Liver (tissue), 8 donors: ENCODE measurements at regions not wholly inside any gene's neighbourhood (a gene's known extent, or its start where the extent isn't known, plus 50 kb on each side); places are given as distances from the start of the nearest gene placed in this dataset.

Source experiments
- DNase-seq: peaks from one replicate; pipeline ENCODE4 v3.0.0-alpha.2; 2017; ENCODE audit warnings: low spot score
- H3K27ac ChIP-seq, 2 donors: one replicate each; pipeline ENCODE4 v1.7.0; 2013; ENCODE audit warnings: inconsistent platforms in 2 of 2, low read length in 2 of 2, control low read depth in 1 of 2, low read depth in 1 of 2, mild to moderate bottlenecking in 1 of 2
- H3K27me3 ChIP-seq, 4 donors: one replicate each; pipeline versions ENCODE4 v1.6.1 to v1.7.0; 2013; ENCODE audit warnings: low read length in 3 of 4, inconsistent platforms in 1 of 4, mild to moderate bottlenecking in 1 of 4, moderate library complexity in 1 of 4; ENCODE audit not compliant: control insufficient read depth in 4 of 4, insufficient read depth in 4 of 4
- H3K36me3 ChIP-seq, 4 donors: one replicate each; pipeline versions ENCODE4 v1.6.1 to v1.7.0; 2013; ENCODE audit warnings: low read length in 3 of 4, mild to moderate bottlenecking in 3 of 4, low read depth in 1 of 4, moderate library complexity in 1 of 4; ENCODE audit not compliant: control insufficient read depth in 4 of 4, insufficient read depth in 3 of 4
- H3K4me1 ChIP-seq, 4 donors: one replicate each; pipeline versions ENCODE4 v1.6.1 to v1.7.0; 2013; ENCODE audit warnings: low read length in 3 of 4, mild to moderate bottlenecking in 3 of 4, moderate library complexity in 1 of 4; ENCODE audit not compliant: control insufficient read depth in 4 of 4, insufficient read depth in 4 of 4
- H3K4me3 ChIP-seq, 3 donors: one replicate each; pipeline versions ENCODE4 v1.6.1 to v1.7.0; 2013; ENCODE audit warnings: low read length in 3 of 3, control low read depth in 1 of 3, low read depth in 1 of 3, mild to moderate bottlenecking in 1 of 3
- H3K9ac ChIP-seq, 2 donors: one replicate each; pipeline ENCODE4 v1.7.0; 2013; ENCODE audit warnings: low read length in 2 of 2, mild to moderate bottlenecking in 2 of 2, moderate library complexity in 2 of 2, control low read depth in 1 of 2, low read depth in 1 of 2
- H3K9me3 ChIP-seq, 4 donors: one replicate each; pipeline versions ENCODE4 v1.6.1 to v1.7.0; 2013; ENCODE audit warnings: low read length in 3 of 4; ENCODE audit not compliant: control insufficient read depth in 4 of 4
- ATF3 ChIP-seq: IDR thresholded peaks from 2 replicates; pipeline ENCODE4 v1.6.1; 2016; ENCODE audit warnings: antibody characterized with exemption
- CTCF ChIP-seq: fragments of 150-350 bp; IDR thresholded peaks from 2 replicates; pipeline ENCODE4 v1.5.1; 2017; ENCODE audit warnings: improper control_type of control experiment, low read depth, low read length; ENCODE audit not compliant: missing input control
- EGR1 ChIP-seq, 2 donors: IDR thresholded peaks; 2 replicates each; pipeline ENCODE4 v1.6.1; 2016 to 2018; ENCODE audit warnings: antibody characterized with exemption in 2 of 2, low read depth in 2 of 2
- FOXA2 ChIP-seq: IDR thresholded peaks from 2 replicates; pipeline ENCODE4 v1.6.1; 2016; ENCODE audit warnings: antibody characterized with exemption
- GABPA ChIP-seq, 2 donors: IDR thresholded peaks in 1 of 2; conservative IDR thresholded peaks in 1 of 2; 2 replicates each; pipeline ENCODE4 v1.6.1; 2016; ENCODE audit warnings: antibody characterized with exemption in 2 of 2, mild to moderate bottlenecking in 1 of 2, moderate library complexity in 1 of 2
- HNF4A ChIP-seq, 2 donors: conservative IDR thresholded peaks; 2 replicates each; pipeline ENCODE4 v1.6.1; 2016; ENCODE audit warnings: antibody characterized with exemption in 2 of 2, mild to moderate bottlenecking in 2 of 2
- HNF4G ChIP-seq: IDR thresholded peaks from 2 replicates; pipeline ENCODE4 v1.6.1; 2016; ENCODE audit warnings: antibody characterized with exemption
- JUND ChIP-seq, 2 donors: IDR thresholded peaks; 2 replicates each; pipeline ENCODE4 v1.6.1; 2016; ENCODE audit warnings: antibody characterized with exemption in 2 of 2
- MAX ChIP-seq: IDR thresholded peaks from 2 replicates; pipeline ENCODE4 v1.6.1; 2016; ENCODE audit warnings: antibody characterized with exemption
- NR2F2 ChIP-seq: IDR thresholded peaks from 2 replicates; pipeline ENCODE4 v1.6.1; 2016; ENCODE audit warnings: antibody characterized with exemption
- RAD21 ChIP-seq, 2 donors: IDR thresholded peaks; 2 replicates each; pipeline ENCODE4 v1.6.1; 2016; ENCODE audit warnings: antibody characterized with exemption in 2 of 2, mild to moderate bottlenecking in 2 of 2
- REST ChIP-seq: IDR thresholded peaks from 2 replicates; pipeline ENCODE4 v1.6.1; 2016; ENCODE audit warnings: antibody characterized with exemption, mild to moderate bottlenecking
- RXRA ChIP-seq, 2 donors: IDR thresholded peaks; 2 replicates each; pipeline ENCODE4 v1.6.1; 2017 to 2018; ENCODE audit warnings: antibody characterized with exemption in 2 of 2, mild to moderate bottlenecking in 1 of 2
- SP1 ChIP-seq: IDR thresholded peaks from 2 replicates; pipeline ENCODE4 v1.6.1; 2018; ENCODE audit warnings: antibody characterized with exemption, mild to moderate bottlenecking
- TAF1 ChIP-seq: conservative IDR thresholded peaks from 2 replicates; pipeline ENCODE4 v1.6.1; 2016; ENCODE audit warnings: antibody characterized with exemption, mild to moderate bottlenecking
- YY1 ChIP-seq: IDR thresholded peaks from 2 replicates; pipeline ENCODE4 v1.6.1; 2016; ENCODE audit warnings: antibody characterized with exemption, mild to moderate bottlenecking
- ZBTB33 ChIP-seq: IDR thresholded peaks from 2 replicates; pipeline ENCODE4 v1.6.1; 2016; ENCODE audit warnings: antibody characterized with exemption
- WGBS: extraction: QIAGEN DNeasy Blood & Tissue Kit; methylation state at CpG from one replicate; pipeline ENCODE4 v1.1.7; 2013; 5-methylcytosine and 5-hydroxymethylcytosine counted together
- donor health status: healthy.
- donor health status: healthy.
- donor health status: healthy.
- donor health status: healthy.
- donor health status: healthy.

GRCh38 chr4:120354381-120354780 is 287.7 kb upstream of the MAD2L1 start:
- H3K9me3 ChIP-seq, result no peaks in the 10 kb centered on the region
- H3K9ac ChIP-seq, result no peak overlapping the region
- no peak for DNase-seq
- H3K4me3 ChIP-seq, result no peak overlapping the region
- TF ChIP-seq TAF1, result no peak
- no peak for TF ChIP-seq ATF3
- no peaks in the 10 kb centered on the region for H3K36me3 ChIP-seq
- no peaks in the 10 kb centered on the region for H3K27me3 ChIP-seq
- 31% methylated on average over 1 of the region's 1 CpG for WGBS
- H3K27ac ChIP-seq, result no peak overlapping the region
- no peaks in the 10 kb centered on the region for H3K4me1 ChIP-seq

GRCh38 chr4:120353235-120353634 is 286.6 kb upstream of the MAD2L1 start:
- WGBS, result 82% methylated on average over 6 of the region's 6 CpGs
- H3K27me3 ChIP-seq, result no peaks in the 10 kb centered on the region
- H3K27ac ChIP-seq, result no peak overlapping the region
- no peaks in the 10 kb centered on the region for H3K4me1 ChIP-seq
- no peaks in the 10 kb centered on the region for H3K36me3 ChIP-seq
- TF ChIP-seq HNF4A (conservative IDR thresholded peaks at IDR 0.05), result no peak
- TF ChIP-seq ATF3, result no peak
- no peak for TF ChIP-seq SP1
- TF ChIP-seq NR2F2, result no peak
- no peak for TF ChIP-seq MAX
- no peak for TF ChIP-seq FOXA2
- no peak for TF ChIP-seq GABPA (IDR thresholded peaks at IDR 0.05 in 1 of 2, conservative IDR thresholded peaks at IDR 0.05 in 1 of 2)
- no peak for TF ChIP-seq TAF1
- TF ChIP-seq RAD21 (IDR thresholded peaks at IDR 0.05), result no peak
- no peak for TF ChIP-seq CTCF
- no peak for TF ChIP-seq ZBTB33
- no peak for TF ChIP-seq JUND (IDR thresholded peaks at IDR 0.05)
- no peak for TF ChIP-seq HNF4G
- TF ChIP-seq EGR1 (IDR thresholded peaks at IDR 0.05; ENCODE audit: low read depth in 2 of 2), result no peak
- TF ChIP-seq YY1, result no peak
- TF ChIP-seq RXRA (IDR thresholded peaks at IDR 0.05), result no peak
- DNase-seq, result no peak
- no peak overlapping the region for H3K9ac ChIP-seq
- no peak overlapping the region for H3K4me3 ChIP-seq
- no peaks in the 10 kb centered on the region for H3K9me3 ChIP-seq

GRCh38 chr4:120352739-120353138 is 286.1 kb upstream of the MAD2L1 start:
- DNase-seq, result no peak
- Histone ChIP-seq H3K36me3 (no peaks in the 10 kb centered on the region), H3K9ac (no peak overlapping the region), H3K27ac (no peak overlapping the region), H3K9me3 (no peaks in the 10 kb centered on the region), H3K27me3 (no peaks in the 10 kb centered on the region), H3K4me3 (no peak overlapping the region), H3K4me1 (no peaks in the 10 kb centered on the region)
- 92% methylated on average over 1 of the region's 1 CpG for WGBS
- TF ChIP-seq GABPA (IDR thresholded peaks at IDR 0.05 in 1 of 2, conservative IDR thresholded peaks at IDR 0.05 in 1 of 2), result no peak
- TF ChIP-seq NR2F2, result no peak
- no peak for TF ChIP-seq CTCF
- TF ChIP-seq REST, result no peak
- no peak for TF ChIP-seq HNF4A (conservative IDR thresholded peaks at IDR 0.05)
- TF ChIP-seq MAX, result no peak
- no peak for TF ChIP-seq HNF4G
- TF ChIP-seq SP1, result no peak
- TF ChIP-seq YY1, result no peak
- no peak for TF ChIP-seq TAF1
